HPDE6-E6E7 (cell line): ENCODE measurements at regions not wholly inside any gene's neighbourhood (a gene's known extent, or its start where the extent isn't known, plus 50 kb on each side); places are given as distances from the start of the nearest gene placed in this dataset.
"Not testable (repeated sequence)": the region's sequence is repeated elsewhere in the genome, so short reads cannot be mapped to it uniquely, and the experiment has no call there.

Experiments
- DNase-seq: peaks from one replicate; pipeline ENCODE4 v3.0.0; 2011; ENCODE audit warnings: missing footprints; ENCODE audit errors: extremely low spot score

DNA sequence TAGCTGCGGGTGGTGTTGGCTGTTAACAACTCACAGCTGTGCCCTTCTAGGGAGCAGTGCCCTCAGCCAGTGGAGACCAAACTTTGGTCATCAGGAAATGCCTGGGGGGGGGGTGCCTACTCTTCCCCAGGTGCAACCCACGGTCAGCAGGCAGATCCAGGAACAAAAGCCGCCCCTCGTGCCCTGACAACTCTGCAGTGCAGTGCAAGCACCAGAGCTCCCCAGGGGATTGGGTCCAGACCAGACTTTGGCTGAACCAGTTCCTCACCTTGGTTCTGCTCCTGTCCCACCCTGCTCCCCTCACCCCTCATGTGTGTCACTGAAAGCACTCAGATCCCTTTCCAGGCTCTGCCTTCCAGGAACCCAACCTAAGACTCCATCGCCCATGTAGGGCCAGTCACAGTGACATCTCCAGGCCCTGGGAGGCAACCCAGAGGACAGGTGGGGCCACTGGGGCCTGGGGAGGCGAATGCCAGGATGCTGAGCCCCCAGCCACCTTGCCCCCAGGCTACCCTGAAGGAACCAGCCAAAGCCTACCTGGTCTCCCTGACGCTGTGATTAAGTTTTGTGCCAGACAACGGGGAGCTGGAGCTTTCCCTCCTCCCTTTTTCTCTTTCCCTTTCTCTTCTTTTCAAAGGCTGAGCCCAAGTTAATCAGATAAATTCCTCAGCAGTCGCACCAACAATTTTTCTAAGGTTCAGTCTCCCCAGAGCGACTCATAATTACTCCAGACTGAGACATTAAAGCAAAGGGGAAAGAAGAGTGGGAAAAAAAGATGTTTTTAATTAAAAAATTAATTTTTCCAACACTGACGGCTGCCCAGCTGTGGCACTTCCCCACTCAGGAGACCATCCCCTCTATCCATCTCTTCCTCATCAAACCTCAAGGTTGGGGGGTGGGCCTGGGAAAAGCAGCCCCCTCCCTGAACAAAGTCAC is 207.5 kb upstream of the LINGO1 start:
- no peak for DNase-seq

DNA sequence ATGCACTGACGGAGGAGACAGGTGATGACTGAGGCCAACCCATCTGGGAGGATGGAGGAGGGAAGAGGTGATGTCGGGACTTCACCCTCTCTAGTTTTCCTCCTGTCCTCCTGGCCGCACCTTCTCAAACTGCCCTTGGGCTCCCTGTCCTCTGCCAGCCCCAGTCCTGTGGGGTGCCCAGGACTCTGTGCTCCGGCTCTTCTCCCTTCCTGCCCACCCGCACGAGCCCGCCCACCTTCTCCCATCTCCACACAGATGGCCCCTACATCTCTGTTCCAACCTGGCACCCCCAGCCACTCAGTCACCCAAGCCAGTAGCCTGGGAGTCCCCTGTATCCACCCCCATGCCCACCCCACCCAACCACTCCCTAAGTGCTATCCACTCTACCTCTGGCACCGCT is 206.7 kb upstream of the LINGO1 start:
- DNase-seq = no peak

DNA sequence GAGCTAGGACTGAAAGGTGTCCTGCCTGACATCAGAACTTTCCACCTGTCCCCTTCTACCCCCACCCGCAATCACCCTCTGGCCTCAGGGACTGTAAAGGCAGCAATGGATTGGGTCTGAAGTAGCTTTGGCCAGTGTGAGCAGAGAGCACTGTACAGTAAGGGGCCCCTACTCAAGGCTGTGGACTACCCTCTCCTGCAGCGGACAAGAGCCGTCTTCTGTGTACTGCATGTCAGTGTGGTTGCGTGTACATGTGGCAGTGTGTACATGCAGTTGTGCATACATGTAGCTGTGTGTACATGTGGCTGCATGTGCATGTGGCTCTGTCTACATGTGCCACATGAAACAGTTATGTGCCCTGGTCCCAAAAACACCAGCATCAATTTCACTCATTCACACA is 205.9 kb upstream of the LINGO1 start:
- no peak for DNase-seq

DNA sequence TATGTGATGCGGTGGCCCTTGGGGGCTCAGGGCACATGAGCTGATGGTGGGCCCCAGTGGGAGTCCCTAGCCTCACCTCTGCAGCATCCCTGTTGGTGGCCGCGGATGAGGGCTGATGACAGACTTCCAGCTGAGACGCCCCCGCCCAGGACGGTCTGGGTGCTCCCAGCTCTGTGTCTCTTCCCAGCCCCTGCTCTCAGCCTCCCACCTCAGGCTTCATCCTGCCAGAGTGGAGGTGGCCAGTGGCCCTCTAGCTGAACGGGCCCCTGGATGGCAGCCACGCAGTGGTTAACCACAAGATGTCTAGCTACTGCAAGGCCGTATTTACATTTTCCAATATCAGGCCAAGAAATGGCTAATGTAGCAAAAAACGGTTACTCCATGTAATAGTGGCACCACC is 205.3 kb upstream of the LINGO1 start:
- no peak for DNase-seq

DNA sequence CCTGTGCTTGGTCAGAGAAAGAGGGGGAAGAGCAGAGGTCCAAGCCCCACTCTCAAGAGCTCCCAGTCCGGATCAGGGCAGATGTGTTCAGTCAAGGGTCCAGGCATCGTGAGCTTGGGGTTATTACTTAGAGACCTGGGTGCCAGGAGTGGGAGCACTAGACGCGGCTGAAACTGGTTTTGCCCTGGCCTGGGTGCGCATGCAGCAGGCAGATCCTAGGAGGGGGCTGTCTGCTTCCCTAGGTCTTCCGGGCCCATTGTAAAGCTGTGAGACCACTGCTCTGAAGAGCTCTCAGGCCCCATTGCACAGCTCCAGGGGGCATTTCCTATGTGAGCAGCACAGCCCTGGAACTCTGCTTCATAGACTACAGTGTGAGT is 204.9 kb upstream of the LINGO1 start:
- DNase-seq = no peak

DNA sequence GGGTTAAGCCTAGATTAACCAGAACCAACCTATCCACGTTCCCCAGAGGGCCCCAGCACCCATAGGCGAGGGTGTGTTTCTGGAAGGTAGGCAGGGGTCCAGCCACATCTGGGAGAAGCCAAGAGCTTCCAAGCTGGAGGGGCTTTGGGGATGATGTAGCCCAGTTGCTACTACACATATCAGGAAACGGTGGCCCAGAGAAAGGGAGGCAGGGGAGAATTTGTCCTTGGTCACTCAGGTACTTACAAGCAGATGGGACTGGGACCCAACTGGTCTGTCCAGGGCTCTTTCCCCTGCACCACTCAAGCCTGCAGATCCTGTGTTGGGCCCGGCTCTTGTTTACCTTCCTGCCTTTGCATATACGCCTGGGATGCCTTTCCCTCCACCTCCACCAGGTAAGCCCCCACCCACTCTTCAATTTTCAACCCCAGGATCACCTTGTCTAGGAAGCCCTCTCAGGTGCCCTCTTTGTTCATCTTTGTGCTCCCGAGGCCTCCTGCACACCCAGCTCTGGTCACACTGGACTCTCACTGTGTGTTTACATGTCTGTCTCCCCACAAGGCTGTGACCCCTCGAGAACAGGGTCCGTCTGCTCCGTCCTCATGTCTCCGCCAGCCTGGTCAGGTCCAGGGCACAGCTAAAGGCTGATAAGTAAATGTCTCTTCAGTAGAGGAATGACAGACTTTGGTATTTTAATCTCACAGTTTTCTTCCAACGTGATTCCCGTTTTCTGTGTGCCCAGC is 204.4 kb upstream of the LINGO1 start:
- no peak for DNase-seq

DNA sequence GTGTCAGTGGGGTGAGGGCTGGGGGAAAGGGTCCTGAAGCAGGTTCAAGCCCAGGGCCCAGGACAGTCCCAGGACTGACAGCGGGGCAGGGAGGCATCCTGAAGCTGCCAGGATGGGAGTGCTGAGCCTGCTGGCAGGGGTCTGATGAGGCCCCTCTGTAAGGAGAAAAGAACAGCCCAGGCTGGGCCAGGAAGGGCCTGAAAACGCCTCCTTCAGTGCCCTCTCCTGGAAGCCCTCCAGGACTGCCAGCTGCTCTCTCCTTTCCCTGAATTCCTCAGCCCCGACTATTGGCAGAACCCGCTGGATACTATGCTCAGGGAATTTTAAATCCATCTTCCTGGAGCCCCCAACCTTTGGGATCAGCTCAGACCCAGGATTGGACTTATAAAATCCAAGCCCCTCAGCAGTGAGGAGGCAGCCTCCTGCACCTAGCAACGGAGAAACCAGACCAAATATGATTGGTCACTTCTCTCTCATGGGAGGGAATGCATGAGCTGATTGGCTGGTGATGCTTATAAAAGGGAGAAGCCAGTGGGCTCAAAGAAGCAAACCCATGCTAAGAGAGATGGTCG is 203.5 kb upstream of the LINGO1 start:
- DNase-seq = no peak

DNA sequence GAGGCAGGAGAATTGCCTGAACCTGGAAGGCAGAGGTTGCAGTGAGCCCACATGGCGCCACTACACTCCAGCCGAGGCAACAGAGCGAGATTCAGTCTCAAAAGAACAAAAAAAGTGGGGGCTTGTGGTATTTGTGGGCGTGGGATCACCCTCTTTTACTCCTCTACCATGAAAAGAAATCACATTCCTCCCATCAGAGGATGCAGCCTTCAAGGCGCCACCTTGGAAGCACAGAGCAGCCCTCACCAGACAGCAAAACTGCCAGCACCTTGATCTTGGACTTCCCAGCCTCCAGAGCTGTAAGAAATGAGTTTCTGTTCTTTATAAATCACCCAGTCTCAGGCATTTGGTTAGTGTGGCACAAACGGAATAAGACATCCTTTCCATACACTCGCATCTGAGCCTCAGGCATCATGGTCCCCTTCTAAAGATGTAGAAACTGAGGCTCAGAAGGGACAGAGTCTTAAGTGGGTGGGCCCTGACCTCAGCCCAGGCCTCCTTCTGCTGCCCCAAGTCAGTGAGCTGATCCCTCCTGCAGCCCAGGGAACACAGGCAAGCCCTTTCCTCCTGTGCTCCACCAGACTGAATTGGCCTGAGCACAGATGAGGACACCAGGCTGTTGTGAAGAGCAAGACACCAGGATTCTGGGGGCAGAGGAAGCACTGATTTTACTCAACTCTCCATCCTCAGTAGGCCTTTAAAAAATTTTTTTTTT is 201.7 kb upstream of the LINGO1 start:
- no peak for DNase-seq

DNA sequence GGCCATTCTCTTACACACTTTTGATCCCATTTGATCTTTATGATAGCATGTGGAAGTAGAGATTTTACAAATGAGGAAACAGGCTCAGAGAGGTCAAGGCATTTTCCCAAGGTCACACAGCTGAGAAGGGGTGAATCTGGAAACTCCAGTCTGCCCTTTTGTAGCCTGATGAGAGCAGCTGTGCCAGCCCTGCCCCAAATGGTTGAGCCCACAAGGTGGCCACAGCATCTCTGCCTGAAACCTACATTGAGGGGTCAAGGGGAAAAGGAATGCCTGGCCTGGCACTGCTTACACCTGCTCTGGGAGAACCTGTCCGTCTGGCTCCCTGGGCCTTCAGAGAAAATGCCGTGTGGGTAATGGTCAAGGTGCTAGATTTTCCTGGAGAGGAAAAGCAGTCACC is 200.2 kb upstream of the LINGO1 start:
- DNase-seq = no peak

DNA sequence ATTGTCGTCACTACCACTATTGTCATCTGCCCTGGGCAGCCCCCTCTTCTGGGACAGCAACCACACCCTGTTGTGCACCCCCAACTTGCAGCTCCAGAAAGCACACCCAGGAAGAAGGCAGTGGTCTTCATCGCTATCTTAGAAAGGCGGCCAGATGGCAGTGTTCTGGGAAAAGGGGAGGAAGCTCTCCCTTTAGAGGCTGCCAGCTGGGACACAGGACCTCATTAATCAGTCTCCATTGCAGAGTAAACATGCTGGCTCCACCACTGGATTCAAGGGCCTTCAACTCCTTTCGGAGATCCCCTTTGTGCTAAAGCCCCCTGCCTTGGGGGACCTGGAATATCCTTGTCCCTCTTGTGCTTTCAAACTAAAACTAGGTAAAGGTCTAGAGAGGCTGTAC is 199.3 kb upstream of the LINGO1 start:
- no peak for DNase-seq

DNA sequence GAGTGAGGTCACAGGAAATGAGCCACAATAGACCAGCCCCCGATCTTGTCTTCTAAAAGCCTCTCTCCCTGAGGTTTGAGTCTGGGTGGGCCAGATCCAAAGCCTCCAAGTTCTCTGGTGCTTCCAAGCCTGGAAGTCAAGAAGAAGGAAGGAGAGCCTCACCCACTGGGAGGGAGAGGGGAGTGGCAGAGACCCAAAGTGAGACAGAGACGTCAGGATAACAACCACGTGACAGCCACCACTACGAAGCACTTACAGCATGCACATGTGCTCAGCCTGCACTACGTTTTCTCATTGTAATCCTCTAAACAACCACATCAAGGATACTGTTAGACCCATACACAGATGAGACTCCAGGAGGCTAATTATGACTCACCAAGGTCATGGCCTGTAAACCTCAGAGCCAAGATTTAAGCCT is 197.3 kb upstream of the LINGO1 start:
- no peak for DNase-seq

DNA sequence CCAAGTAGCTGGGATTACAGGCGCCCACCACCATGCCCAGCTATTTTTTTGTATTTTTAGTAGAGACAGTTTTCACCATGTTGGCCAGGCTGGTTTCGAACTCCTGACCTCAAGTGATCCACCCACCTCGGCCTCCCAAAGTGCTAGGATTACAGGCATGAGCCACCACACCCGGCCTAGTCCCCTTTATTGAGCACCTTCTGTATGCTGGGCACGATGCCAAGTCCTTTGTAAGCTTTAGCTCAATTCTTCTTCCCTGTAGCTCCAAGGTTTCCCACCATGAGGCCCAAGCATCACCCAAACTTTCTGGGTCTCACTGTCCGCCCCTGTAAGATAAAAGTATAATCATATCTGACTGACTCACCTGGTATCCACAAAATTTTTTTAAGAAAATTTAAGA is 196.6 kb upstream of the LINGO1 start:
- not testable (repeated sequence) for DNase-seq

DNA sequence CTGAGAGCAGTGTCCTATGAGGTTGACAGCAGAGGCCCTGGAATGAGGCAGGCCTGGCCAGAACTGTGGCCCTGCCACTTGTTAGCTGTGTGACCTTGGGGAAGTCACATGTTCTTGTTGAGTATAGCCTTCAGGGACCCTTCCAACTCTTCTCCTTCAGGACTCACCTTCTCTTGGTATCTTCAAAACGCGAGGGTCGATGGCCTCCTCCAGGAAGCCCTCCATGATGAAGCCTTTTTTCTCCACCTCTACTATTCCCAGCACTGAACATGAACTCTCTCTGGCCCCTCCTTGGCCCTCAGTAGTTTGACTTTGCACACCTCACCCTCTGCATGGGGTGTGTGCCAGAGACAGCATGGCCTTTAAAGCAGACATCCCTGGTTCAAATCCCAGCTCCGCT is 195.1 kb upstream of the LINGO1 start:
- DNase-seq = no peak

DNA sequence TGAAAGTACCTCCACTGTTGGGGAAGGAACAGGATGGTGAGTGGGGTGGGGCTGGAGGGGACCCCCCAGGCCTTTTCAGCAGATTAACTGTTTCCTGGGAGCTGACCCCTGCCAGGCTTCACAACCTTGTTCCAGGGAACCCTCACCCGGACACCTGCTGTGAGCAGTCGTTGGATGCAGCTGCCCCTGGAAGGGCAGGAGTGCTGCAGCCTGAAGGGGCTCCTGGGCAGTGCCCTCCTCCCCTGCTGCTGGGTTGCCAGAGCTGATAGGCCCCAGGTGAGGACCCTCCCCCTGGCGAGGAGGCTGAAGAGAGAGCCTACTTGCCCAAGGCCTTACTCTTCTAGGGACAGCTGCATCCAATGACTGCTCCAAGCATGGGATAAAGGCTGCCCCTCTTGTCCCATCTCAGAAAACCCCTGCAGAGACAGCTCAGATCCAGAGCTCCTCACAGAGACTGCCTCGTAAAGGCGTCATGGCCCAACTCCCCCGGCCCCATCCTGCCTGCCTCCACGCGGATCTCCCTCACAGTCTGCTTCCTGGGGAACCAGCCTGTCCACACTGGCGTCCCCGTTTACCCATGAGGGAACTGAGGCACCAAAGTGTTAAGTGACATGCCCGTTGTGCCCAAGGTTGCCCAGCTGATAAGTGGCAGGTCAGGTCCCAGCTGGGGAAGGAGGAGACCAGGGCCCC is 193.4 kb upstream of the LINGO1 start:
- no peak for DNase-seq

DNA sequence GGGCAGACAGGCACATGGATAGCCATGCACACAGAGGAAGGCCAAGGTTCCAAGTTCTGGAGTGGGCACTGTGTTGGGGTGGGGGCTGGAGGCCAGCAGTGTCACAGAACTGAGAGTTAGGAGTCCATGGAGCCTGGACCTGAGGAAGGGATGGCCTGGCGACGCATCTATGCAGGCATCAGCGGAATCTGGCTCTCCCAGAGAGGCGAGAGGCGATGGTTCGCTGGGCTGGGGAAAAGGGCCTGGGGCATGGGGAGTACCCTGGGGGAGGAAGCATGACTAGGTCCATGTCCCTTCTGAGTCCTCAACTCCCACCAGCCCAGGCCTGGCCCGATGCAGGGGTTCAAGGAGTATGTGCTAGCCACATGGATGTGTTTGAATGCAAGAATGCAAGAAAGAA is 192.8 kb upstream of the LINGO1 start:
- no peak for DNase-seq

DNA sequence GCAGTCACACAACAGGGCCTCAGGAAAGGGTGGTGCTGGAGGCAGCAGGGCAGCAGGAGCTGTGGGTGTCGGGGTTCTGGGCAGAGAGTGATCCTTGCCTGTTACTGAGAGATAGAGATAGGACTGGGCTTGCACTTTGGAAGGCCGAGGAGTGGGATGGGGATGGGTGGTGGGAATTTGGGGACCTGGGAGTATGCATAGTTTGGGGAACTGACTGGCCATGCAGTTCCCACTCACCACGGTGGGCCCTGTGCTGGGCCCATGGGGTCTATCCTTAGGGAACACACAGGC is 192.5 kb upstream of the LINGO1 start:
- DNase-seq = no peak

DNA sequence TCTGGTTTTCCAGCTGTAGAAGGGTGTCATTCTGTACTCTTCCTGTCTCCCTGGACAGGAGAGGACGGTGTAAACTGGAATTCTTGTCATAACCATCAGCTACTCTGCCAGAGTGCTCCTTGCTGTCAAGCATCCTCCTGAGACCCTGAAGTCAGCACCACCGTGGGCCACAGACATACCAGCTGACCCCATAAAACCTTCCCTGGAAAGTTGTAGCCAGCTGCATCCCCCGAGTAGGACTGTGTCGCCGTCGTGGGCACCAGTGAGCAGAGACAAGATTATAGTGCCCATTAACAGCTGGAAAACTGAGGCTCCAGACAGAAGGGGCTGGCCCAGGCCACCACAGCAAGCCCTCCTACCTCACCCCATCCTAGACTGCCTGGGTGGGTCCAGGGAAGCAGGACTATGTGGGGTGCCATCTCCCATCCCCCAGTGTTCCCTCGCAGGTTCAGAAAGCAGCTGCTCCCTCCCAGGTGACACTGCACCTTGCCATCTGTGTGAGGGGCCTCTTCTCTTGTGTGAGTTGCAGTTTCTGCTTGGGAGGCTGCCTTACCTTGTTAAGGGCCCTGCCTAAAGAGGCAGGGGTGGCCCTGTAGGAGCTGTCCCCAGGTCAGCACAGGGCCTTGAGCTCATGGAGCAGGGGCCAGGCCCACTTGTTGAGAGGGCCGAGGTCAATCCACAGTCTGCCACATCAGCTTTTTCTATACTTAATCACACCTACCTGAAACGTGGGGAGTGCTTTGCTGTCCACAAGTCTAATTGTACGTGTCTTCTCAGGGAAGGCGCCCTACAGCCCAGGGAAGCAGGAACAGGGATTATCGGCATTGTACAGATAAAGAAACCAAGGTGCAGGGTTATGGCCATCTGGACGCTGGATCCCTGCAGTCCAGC is 191.9 kb upstream of the LINGO1 start:
- DNase-seq = no peak

DNA sequence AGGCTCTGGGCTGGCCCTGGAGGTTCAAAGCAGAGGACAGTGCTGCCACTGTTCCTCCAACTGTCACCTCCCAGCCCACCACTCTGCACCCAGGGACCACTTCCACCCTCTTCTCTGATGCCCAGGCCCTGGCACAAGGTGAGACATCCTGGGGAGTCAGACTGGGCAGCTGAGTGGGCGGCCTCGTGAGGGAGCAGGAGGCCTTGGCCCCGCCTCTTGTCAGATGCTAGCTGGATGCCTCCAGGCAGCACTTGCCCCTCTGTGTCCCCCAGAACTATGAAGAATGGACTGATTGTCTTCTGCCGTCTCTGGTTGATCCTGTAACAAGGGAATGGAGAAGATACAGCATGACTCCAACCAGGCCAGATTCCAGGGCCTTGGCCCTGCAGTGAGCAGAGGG is 191.0 kb upstream of the LINGO1 start:
- no peak for DNase-seq

DNA sequence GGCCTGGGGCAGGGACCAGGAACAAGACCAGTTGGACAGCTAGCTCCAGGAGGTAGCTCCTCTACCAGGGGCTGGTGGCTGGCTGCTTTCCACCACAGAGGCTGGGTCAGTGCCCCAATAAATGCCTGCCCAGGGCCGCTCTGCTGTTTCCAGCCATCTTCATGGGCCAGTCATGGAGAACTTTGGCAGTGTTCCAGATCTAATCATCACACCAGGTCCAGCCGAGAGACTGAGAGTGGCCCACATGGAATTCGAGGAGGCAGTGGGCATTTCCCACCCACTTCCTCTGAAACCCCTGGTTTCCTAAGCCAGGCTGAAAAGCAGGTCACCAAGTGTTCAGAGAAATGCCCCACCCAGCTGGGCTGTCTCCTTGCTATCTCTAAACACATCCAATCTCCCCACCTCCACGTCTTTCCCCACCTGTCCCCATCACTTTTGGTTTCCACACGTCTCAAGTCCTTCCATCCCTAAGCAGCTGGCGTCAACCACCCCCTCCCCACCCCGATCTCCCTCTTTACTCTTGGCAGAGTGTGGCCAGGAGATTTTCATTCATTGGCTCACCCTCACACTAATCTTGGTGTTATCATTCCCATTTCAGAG is 190.0 kb upstream of the LINGO1 start:
- DNase-seq = no peak

DNA sequence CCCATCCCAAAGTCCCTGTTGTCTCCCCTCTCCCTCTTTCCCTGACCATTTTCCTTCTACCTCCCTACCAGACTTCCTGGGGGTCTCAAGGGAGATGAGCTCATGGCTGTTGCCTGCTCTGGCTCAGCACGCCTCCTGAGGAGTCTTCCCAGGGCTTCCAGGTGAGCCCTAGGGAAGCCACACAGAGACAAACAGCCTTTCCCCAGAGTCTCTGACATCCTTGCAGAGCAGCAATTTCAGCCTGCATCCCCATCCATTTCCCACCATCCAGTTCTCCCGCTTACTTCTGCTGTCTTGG is 189.2 kb upstream of the LINGO1 start:
- no peak for DNase-seq
